Stimulated activated CD8-positive, alpha-beta memory T cell treated with anti-CD3 and anti-CD28 coated beads, Interleukin-7, amount 100 ng/mL, for 4 hours (primary cell): ENCODE measurements at regions not wholly inside any gene's neighbourhood (a gene's known extent, or its start where the extent isn't known, plus 50 kb on each side); places are given as distances from the start of the nearest gene placed in this dataset.

Experiments used
- DNase-seq, 2 donors: peaks; one replicate each; pipeline ENCODE4 v3.0.0-alpha.2; 2020; ENCODE audit warnings: low read depth in 2 of 2

GRCh38 chr1:93744299-93744988, 62.8 kb upstream of the BCAR3 start:
- DNase-seq, result no peak

GRCh38 chr1:93743465-93743864, 61.8 kb upstream of the BCAR3 start:
- no peak for DNase-seq

GRCh38 chr1:93740601-93741031, 59.0 kb upstream of the BCAR3 start:
- no peak for DNase-seq

GRCh38 chr1:93740157-93740556, 58.5 kb upstream of the BCAR3 start:
- no peak for DNase-seq

- no peak for DNase-seq
These were observed 57.8 kb upstream of the BCAR3 start for GRCh38 chr1:93739472-93739871.

GRCh38 chr1:93738926-93739325, 57.3 kb upstream of the BCAR3 start:
- DNase-seq, result no peak

GRCh38 chr1:93738075-93738622, 56.5 kb upstream of the BCAR3 start:
- DNase-seq, result no peak

GRCh38 chr1:93735722-93736121, 54.1 kb upstream of the BCAR3 start:
- DNase-seq, result no peak

- no peak for DNase-seq
These were observed 53.4 kb upstream of the BCAR3 start for GRCh38 chr1:93734999-93735398.

- no peak for DNase-seq
These were observed 51.7 kb upstream of the BCAR3 start for GRCh38 chr1:93733340-93733739.

GRCh38 chr1:93732514-93732913, 50.9 kb upstream of the BCAR3 start:
- DNase-seq, result no peak
